ENCODE measurements at regions not wholly inside any gene's neighbourhood (a gene's known extent, or its start where the extent isn't known, plus 50 kb on each side); places are given as distances from the start of the nearest gene placed in this dataset.

GRCh38 chr3:95629802-95630201 is 1184.6 kb upstream of the EPHA6 start:
- Histone ChIP-seq H3K27ac (no peak overlapping the region), H3K9me3 (no peaks in the 10 kb centered on the region), H3K4me3 (no peak overlapping the region), H3K27me3 (no peaks in the 10 kb centered on the region), H3K4me1 (no peaks in the 10 kb centered on the region), H3K36me3 (no peaks in the 10 kb centered on the region)
- intact Hi-C loops (cut with DNase I; ENCODE audit: low total_unique reads), result no loop called here
- WGBS, 2 donors (ENCODE audit: low coverage in 1 of 2), result 67 to 84% methylated on average over 1 of the region's 1 CpG
- no peak for DNase-seq
- in situ Hi-C loops (cut with MboI; ENCODE audit: low pct_ligation_motif_present in 1 of 4, low pct_unique_long_range_greater_than_20kb in 1 of 4, low sequenced_read_pairs in 3 of 4), result no loop called here
- no peak for TF ChIP-seq POLR2A (IDR thresholded peaks at IDR 0.05)
- TF ChIP-seq CTCF (IDR thresholded peaks at IDR 0.05), result no peak
- no peak for TF ChIP-seq EP300 (IDR thresholded peaks at IDR 0.05; ENCODE audit: low read depth)
- no peak for TF ChIP-seq POLR2AphosphoS5 (IDR thresholded peaks at IDR 0.05)

- DNase-seq, result no peak
- no peaks in the 10 kb centered on the region for H3K4me1 ChIP-seq
- H3K36me3 ChIP-seq, result no peaks in the 10 kb centered on the region
- H3K4me3 ChIP-seq, result no peak overlapping the region
- in situ Hi-C loops (cut with MboI; ENCODE audit: low pct_ligation_motif_present in 1 of 4, low pct_unique_long_range_greater_than_20kb in 1 of 4, low sequenced_read_pairs in 3 of 4) (no loop called here), intact Hi-C loops (cut with DNase I; ENCODE audit: low total_unique reads) (no loop called here)
- H3K27ac ChIP-seq, result no peak overlapping the region
- peaks cover 0 to 3% of the 10 kb centered on the region in 2 donors for H3K9me3 ChIP-seq
- 67% methylated on average over 6 of the region's 6 CpGs; no CpG with 5 or more reads in 1 of the 2 donors for WGBS, 2 donors (ENCODE audit: low coverage in 1 of 2)
- TF ChIP-seq CTCF (IDR thresholded peaks at IDR 0.05) (no peak), POLR2A (IDR thresholded peaks at IDR 0.05) (no peak), POLR2AphosphoS5 (IDR thresholded peaks at IDR 0.05) (no peak), EP300 (IDR thresholded peaks at IDR 0.05; ENCODE audit: low read depth) (no peak)
- H3K27me3 ChIP-seq, result no peaks in the 10 kb centered on the region
Observed at GRCh38 chr3:95645291-95645690, 1169.1 kb upstream of the EPHA6 start.

- no peaks in the 10 kb centered on the region for H3K4me1 ChIP-seq
- WGBS, 2 donors (ENCODE audit: low coverage in 1 of 2), result 83 to 86% methylated on average over 10 to 13 of the region's 13 CpGs
- intact Hi-C loops (cut with DNase I; ENCODE audit: low total_unique reads), result no loop called here
- DNase-seq, result no peak
- H3K36me3 ChIP-seq, result no peaks in the 10 kb centered on the region
- no peak overlapping the region for H3K4me3 ChIP-seq
- in situ Hi-C loops (cut with MboI; ENCODE audit: low pct_ligation_motif_present in 1 of 4, low pct_unique_long_range_greater_than_20kb in 1 of 4, low sequenced_read_pairs in 3 of 4), result no loop called here
- no peaks in the 10 kb centered on the region for H3K27me3 ChIP-seq
- no peak for TF ChIP-seq EP300 (IDR thresholded peaks at IDR 0.05; ENCODE audit: low read depth)
- no peak for TF ChIP-seq POLR2AphosphoS5 (IDR thresholded peaks at IDR 0.05)
- TF ChIP-seq POLR2A (IDR thresholded peaks at IDR 0.05), result no peak
- H3K27ac ChIP-seq, result no peak overlapping the region
- no peaks in the 10 kb centered on the region for H3K9me3 ChIP-seq
Observed at GRCh38 chr3:95654570-95655362, 1159.6 kb upstream of the EPHA6 start.

- Histone ChIP-seq H3K9me3 (no peaks in the 10 kb centered on the region), H3K4me1 (no peaks in the 10 kb centered on the region), H3K27ac (no peak overlapping the region), H3K27me3 (no peaks in the 10 kb centered on the region), H3K4me3 (no peak overlapping the region), H3K36me3 (no peaks in the 10 kb centered on the region)
- no peak for TF ChIP-seq EP300 (IDR thresholded peaks at IDR 0.05; ENCODE audit: low read depth)
- TF ChIP-seq POLR2A (IDR thresholded peaks at IDR 0.05), result no peak
- TF ChIP-seq CTCF (IDR thresholded peaks at IDR 0.05), result no peak
- no peak for TF ChIP-seq POLR2AphosphoS5 (IDR thresholded peaks at IDR 0.05)
- no peak for DNase-seq
- in situ Hi-C loops (cut with MboI; ENCODE audit: low pct_ligation_motif_present in 1 of 4, low pct_unique_long_range_greater_than_20kb in 1 of 4, low sequenced_read_pairs in 3 of 4) (no loop called here), intact Hi-C loops (cut with DNase I; ENCODE audit: low total_unique reads) (no loop called here)
- 92 to 93% methylated on average over 11 to 12 of the region's 12 CpGs for WGBS, 2 donors (ENCODE audit: low coverage in 1 of 2)
Observed at GRCh38 chr3:95655363-95655986, 1158.9 kb upstream of the EPHA6 start.

All from transverse colon (tissue), 4 donors.